RKO (cell line): ENCODE measurements at regions not wholly inside any gene's neighbourhood (a gene's known extent, or its start where the extent isn't known, plus 50 kb on each side); places are given as distances from the start of the nearest gene placed in this dataset.
"Not testable (repeated sequence)": the region's sequence is repeated elsewhere in the genome, so short reads cannot be mapped to it uniquely, and the experiment has no call there.

Experiments
- DNase-seq: peaks from one replicate; pipeline ENCODE4 v3.0.0-alpha.2; 2016; ENCODE audit warnings: low spot score

GRCh38 chr17:77619851-77620250 lies 338.7 kb upstream of the TNRC6C start:
- DNase-seq: no peak

GRCh38 chr17:77620282-77620681 lies 338.2 kb upstream of the TNRC6C start:
- no peak for DNase-seq

GRCh38 chr17:77622084-77622483 lies 336.4 kb upstream of the TNRC6C start:
- DNase-seq: not testable (repeated sequence)

- DNase-seq: no peak
Measured at GRCh38 chr17:77622647-77623046, 335.9 kb upstream of the TNRC6C start.

GRCh38 chr17:77623321-77623720 lies 335.2 kb upstream of the TNRC6C start:
- not testable (repeated sequence) for DNase-seq

- DNase-seq: no peak
Measured at GRCh38 chr17:77628035-77628434, 330.5 kb upstream of the TNRC6C start.

- DNase-seq: not testable (repeated sequence)
Measured at GRCh38 chr17:77629284-77629683, 329.2 kb upstream of the TNRC6C start.

GRCh38 chr17:77631307-77631706 lies 327.2 kb upstream of the TNRC6C start:
- no peak for DNase-seq

- DNase-seq: no peak
Measured at GRCh38 chr17:77632619-77633018, 325.9 kb upstream of the TNRC6C start.

GRCh38 chr17:77634710-77635109 lies 323.8 kb upstream of the TNRC6C start:
- no peak for DNase-seq

GRCh38 chr17:77635176-77635575 lies 323.3 kb upstream of the TNRC6C start:
- DNase-seq: no peak

- DNase-seq: not testable (repeated sequence)
Measured at GRCh38 chr17:77635785-77636184, 322.7 kb upstream of the TNRC6C start.

GRCh38 chr17:77636835-77637817 lies 321.4 kb upstream of the TNRC6C start:
- no peak for DNase-seq

GRCh38 chr17:77637818-77638575 lies 320.5 kb upstream of the TNRC6C start:
- DNase-seq: no peak

- DNase-seq: no peak
Measured at GRCh38 chr17:77640252-77640651, 318.3 kb upstream of the TNRC6C start.

- no peak for DNase-seq
Measured at GRCh38 chr17:77640916-77641605, 317.4 kb upstream of the TNRC6C start.

- no peak for DNase-seq
Measured at GRCh38 chr17:77641718-77642117, 316.8 kb upstream of the TNRC6C start.

GRCh38 chr17:77644181-77645071 lies 314.1 kb upstream of the TNRC6C start:
- no peak for DNase-seq

GRCh38 chr17:77645072-77646045 lies 313.1 kb upstream of the TNRC6C start:
- DNase-seq: no peak

- no peak for DNase-seq
Measured at GRCh38 chr17:77646046-77646430, 312.5 kb upstream of the TNRC6C start.
